Tibial artery (tissue), 4 donors: ENCODE measurements at regions not wholly inside any gene's neighbourhood (a gene's known extent, or its start where the extent isn't known, plus 50 kb on each side); places are given as distances from the start of the nearest gene placed in this dataset.

Experiments used
- DNase-seq, 2 donors: peaks; one replicate each; pipeline ENCODE4 v3.0.0-alpha.2; 2019
- H3K27ac ChIP-seq, 2 donors: fragments of 200-600 bp; sonication (generic) in 1 of 2; 1 replicate in 1 of 2; 2 replicates in 1 of 2; pipeline ENCODE4 v1.5.1; 2018 to 2019; ENCODE audit warnings: mild to moderate bottlenecking in 1 of 2
- H3K27me3 ChIP-seq, 2 donors: fragments of 200-600 bp; sonication (generic) in 1 of 2; one replicate each; pipeline versions ENCODE4 v1.5.1 to v1.6.0; 2016 to 2019
- H3K36me3 ChIP-seq, 3 donors: fragments of 200-600 bp; sonication (generic) in 2 of 3; one replicate each; pipeline ENCODE4 v1.5.1; 2016 to 2019; ENCODE audit warnings: mild to moderate bottlenecking in 2 of 3
- H3K4me1 ChIP-seq, 4 donors: fragments of 200-600 bp; sonication (generic) in 2 of 4; 1 replicate in 3 of 4; 2 replicates in 1 of 4; pipeline ENCODE4 v1.5.1; 2016 to 2019
- H3K4me3 ChIP-seq, 2 donors: fragments of 200-600 bp; sonication (generic) in 1 of 2; 1 replicate in 1 of 2; 2 replicates in 1 of 2; pipeline ENCODE4 v1.5.1; 2018 to 2019; ENCODE audit warnings: mild to moderate bottlenecking in 2 of 2
- H3K9me3 ChIP-seq, 3 donors: fragments of 200-600 bp; sonication (generic) in 1 of 3; one replicate each; pipeline ENCODE4 v1.5.1; 2016 to 2019
- CTCF ChIP-seq, 2 experiments: fragments of 200-600 bp in 1 of 2; fragments of 450-650 bp in 1 of 2; IDR thresholded peaks; one replicate each; pipeline ENCODE4 v1.5.1; 2017 to 2019; ENCODE audit warnings: antibody characterized with exemption in 2 of 2, mild to moderate bottlenecking in 1 of 2, moderate library complexity in 1 of 2
- intact Hi-C: fragments of 100-400 bp; cut with DNase I; formaldehyde crosslinking; loops from one replicate; pipeline ENCODE4 v1.15.0; 2023; ENCODE audit warnings: low total_unique reads

- intact Hi-C loops, result no loop called here
- Histone ChIP-seq H3K27ac (no peak overlapping the region), H3K27me3 (no peaks in the 10 kb centered on the region), H3K4me1 (no peaks in the 10 kb centered on the region), H3K36me3 (no peaks in the 10 kb centered on the region), H3K9me3 (no peaks in the 10 kb centered on the region), H3K4me3 (no peak overlapping the region)
- no peak for TF ChIP-seq CTCF (IDR thresholded peaks at IDR 0.05)
- DNase-seq, result no peak
These were observed 312.5 kb upstream of the PKN2 start for GRCh38 chr1:88371436-88372023.

GRCh38 chr1:88375977-88376376 lies 308.1 kb upstream of the PKN2 start:
- Histone ChIP-seq H3K4me3 (no peak overlapping the region), H3K27ac (no peak overlapping the region), H3K27me3 (no peaks in the 10 kb centered on the region), H3K9me3 (no peaks in the 10 kb centered on the region), H3K4me1 (no peaks in the 10 kb centered on the region), H3K36me3 (no peaks in the 10 kb centered on the region)
- no peak for DNase-seq
- intact Hi-C loops, result no loop called here
- no peak for TF ChIP-seq CTCF (IDR thresholded peaks at IDR 0.05)

- Histone ChIP-seq H3K9me3 (no peaks in the 10 kb centered on the region), H3K27me3 (no peaks in the 10 kb centered on the region), H3K36me3 (no peaks in the 10 kb centered on the region), H3K4me1 (no peaks in the 10 kb centered on the region), H3K27ac (no peak overlapping the region), H3K4me3 (no peak overlapping the region)
- intact Hi-C loops, result no loop called here
- no peak for TF ChIP-seq CTCF (IDR thresholded peaks at IDR 0.05)
- no peak for DNase-seq
These were observed 307.7 kb upstream of the PKN2 start for GRCh38 chr1:88376421-88376820.

- H3K27me3 ChIP-seq, result no peaks in the 10 kb centered on the region
- H3K27ac ChIP-seq, result no peak overlapping the region
- no peak for DNase-seq
- intact Hi-C loops, result no loop called here
- no peak for TF ChIP-seq CTCF (IDR thresholded peaks at IDR 0.05)
- no peaks in the 10 kb centered on the region for H3K4me1 ChIP-seq
- no peaks in the 10 kb centered on the region for H3K36me3 ChIP-seq
- H3K4me3 ChIP-seq, result no peak overlapping the region
- H3K9me3 ChIP-seq, result no peaks in the 10 kb centered on the region
These were observed 305.5 kb upstream of the PKN2 start for GRCh38 chr1:88378560-88378959.

- intact Hi-C loops, result no loop called here
- Histone ChIP-seq H3K27me3 (no peaks in the 10 kb centered on the region), H3K4me3 (no peak overlapping the region), H3K9me3 (no peaks in the 10 kb centered on the region), H3K36me3 (no peaks in the 10 kb centered on the region), H3K4me1 (no peaks in the 10 kb centered on the region), H3K27ac (no peak overlapping the region)
- TF ChIP-seq CTCF (IDR thresholded peaks at IDR 0.05), result no peak
- no peak for DNase-seq
These were observed 289.1 kb upstream of the PKN2 start for GRCh38 chr1:88394958-88395357.

- Histone ChIP-seq H3K36me3 (no peaks in the 10 kb centered on the region), H3K9me3 (no peaks in the 10 kb centered on the region), H3K4me1 (no peaks in the 10 kb centered on the region), H3K4me3 (no peak overlapping the region), H3K27ac (no peak overlapping the region), H3K27me3 (no peaks in the 10 kb centered on the region)
- DNase-seq, result no peak
- intact Hi-C loops, result no loop called here
- no peak for TF ChIP-seq CTCF (IDR thresholded peaks at IDR 0.05)
These were observed 285.7 kb upstream of the PKN2 start for GRCh38 chr1:88398338-88398737.
